ENCODE measurements at regions not wholly inside any gene's neighbourhood (a gene's known extent, or its start where the extent isn't known, plus 50 kb on each side); places are given as distances from the start of the nearest gene placed in this dataset.

- peaks cover 14% of the 10 kb centered on the region for H3K4me1 Mint-ChIP-seq
- ATAC-seq (no peak), DNase-seq (ENCODE audit: low spot score) (no peak)
- H3K27me3 Mint-ChIP-seq (ENCODE audit: low read depth) = no peaks in the 10 kb centered on the region
- H3K9me3 Mint-ChIP-seq = peaks cover 27% of the 10 kb centered on the region
- peak overlapping the region; percentile 33; the same call in 1 of the 2 replicates for H3K27ac Mint-ChIP-seq
- H3K36me3 Mint-ChIP-seq = peaks cover 5% of the 10 kb centered on the region; the same call in 1 of the 2 replicates
- ChIA-PET CTCF (no interaction called here), POLR2A (no interaction called here)
- TF ChIP-seq HMGA2 (CRISPR knock-in tag; IDR thresholded peaks at IDR 0.05) = no peak
- TF ChIP-seq ZNF317 (CRISPR knock-in tag; IDR thresholded peaks at IDR 0.05; ENCODE audit: borderline replicate concordance, low read depth) = no peak
- TF ChIP-seq ZNF416 (CRISPR knock-in tag; IDR thresholded peaks at IDR 0.05) = no peak
- H3K4me3 Mint-ChIP-seq = no peak overlapping the region
Observed at GRCh38 chr3:20958161-20958560, 772.2 kb upstream of the SGO1 start.

GRCh38 chr3:20945892-20946291, 759.9 kb upstream of the SGO1 start:
- H3K27ac Mint-ChIP-seq = no peak overlapping the region
- POLR2A ChIA-PET = no interaction called here
- DNase-seq (ENCODE audit: low spot score) (no peak), ATAC-seq (no peak)
- no peak overlapping the region for H3K4me3 Mint-ChIP-seq
- peaks cover 5% of the 10 kb centered on the region; the same call in 1 of the 2 replicates for H3K36me3 Mint-ChIP-seq
- no peaks in the 10 kb centered on the region for H3K27me3 Mint-ChIP-seq (ENCODE audit: low read depth)
- peaks cover 20% of the 10 kb centered on the region for H3K9me3 Mint-ChIP-seq
- CTCF ChIA-PET = no interaction called here
- H3K4me1 Mint-ChIP-seq = peaks cover 5% of the 10 kb centered on the region
- no peak for TF ChIP-seq ARID4B (CRISPR knock-in tag; IDR thresholded peaks at IDR 0.05; ENCODE audit: borderline replicate concordance)
- no peak for TF ChIP-seq IRF2 (CRISPR knock-in tag; IDR thresholded peaks at IDR 0.05; ENCODE audit: borderline replicate concordance, low read depth)
- TF ChIP-seq E2F1 (CRISPR knock-in tag; IDR thresholded peaks at IDR 0.05) = no peak
- no peak for TF ChIP-seq ATF1 (CRISPR knock-in tag; IDR thresholded peaks at IDR 0.05)
- TF ChIP-seq ZNF532 (CRISPR knock-in tag; IDR thresholded peaks at IDR 0.05; ENCODE audit: borderline replicate concordance) = no peak
- TF ChIP-seq NFYB (CRISPR knock-in tag; conservative IDR thresholded peaks at IDR 0.05; ENCODE audit: low read depth) = no peak
- no peak for TF ChIP-seq STAT6 (CRISPR knock-in tag; conservative IDR thresholded peaks at IDR 0.05; ENCODE audit: low read depth)
- TF ChIP-seq TEAD4 (CRISPR knock-in tag; IDR thresholded peaks at IDR 0.05) = no peak
- no peak for TF ChIP-seq NR2C2 (CRISPR knock-in tag; IDR thresholded peaks at IDR 0.05)
- no peak for TF ChIP-seq EMX1 (CRISPR knock-in tag; IDR thresholded peaks at IDR 0.05)
- TF ChIP-seq USF2 (CRISPR knock-in tag; IDR thresholded peaks at IDR 0.05) = no peak
- TF ChIP-seq CDX4 (CRISPR knock-in tag; IDR thresholded peaks at IDR 0.05; ENCODE audit: borderline replicate concordance) = no peak
